ENCODE measurements at regions not wholly inside any gene's neighbourhood (a gene's known extent, or its start where the extent isn't known, plus 50 kb on each side); places are given as distances from the start of the nearest gene placed in this dataset.

GRCh38 chr19:20858218-20858617 is 64.8 kb upstream of the ZNF85 start:
- DNase-seq: peak; percentile 18 to 20
- H3K36me3 ChIP-seq: no peaks in the 10 kb centered on the region
- 36 to 47% methylated on average over 3 of the region's 3 CpGs for WGBS, 2 donors
- H3K9me3 ChIP-seq: no peaks in the 10 kb centered on the region
- H3K27ac ChIP-seq: no peak overlapping the region
- intact Hi-C loops (cut with DNase I): no loop called here
- peaks cover 0 to 5% of the 10 kb centered on the region in 2 donors for H3K4me1 ChIP-seq
- no peaks in the 10 kb centered on the region for H3K27me3 ChIP-seq
- TF ChIP-seq, protein P1, sequence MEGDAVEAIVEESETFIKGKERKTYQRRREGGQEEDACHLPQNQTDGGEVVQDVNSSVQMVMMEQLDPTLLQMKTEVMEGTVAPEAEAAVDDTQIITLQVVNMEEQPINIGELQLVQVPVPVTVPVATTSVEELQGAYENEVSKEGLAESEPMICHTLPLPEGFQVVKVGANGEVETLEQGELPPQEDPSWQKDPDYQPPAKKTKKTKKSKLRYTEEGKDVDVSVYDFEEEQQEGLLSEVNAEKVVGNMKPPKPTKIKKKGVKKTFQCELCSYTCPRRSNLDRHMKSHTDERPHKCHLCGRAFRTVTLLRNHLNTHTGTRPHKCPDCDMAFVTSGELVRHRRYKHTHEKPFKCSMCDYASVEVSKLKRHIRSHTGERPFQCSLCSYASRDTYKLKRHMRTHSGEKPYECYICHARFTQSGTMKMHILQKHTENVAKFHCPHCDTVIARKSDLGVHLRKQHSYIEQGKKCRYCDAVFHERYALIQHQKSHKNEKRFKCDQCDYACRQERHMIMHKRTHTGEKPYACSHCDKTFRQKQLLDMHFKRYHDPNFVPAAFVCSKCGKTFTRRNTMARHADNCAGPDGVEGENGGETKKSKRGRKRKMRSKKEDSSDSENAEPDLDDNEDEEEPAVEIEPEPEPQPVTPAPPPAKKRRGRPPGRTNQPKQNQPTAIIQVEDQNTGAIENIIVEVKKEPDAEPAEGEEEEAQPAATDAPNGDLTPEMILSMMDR (IDR thresholded peaks at IDR 0.05): no peak
- TF ChIP-seq POLR2A (IDR thresholded peaks at IDR 0.05): no peak
- H3K4me3 ChIP-seq (replicated peaks in 1 of 3): no peak overlapping the region

GRCh38 chr19:20858861-20859260 is 64.2 kb upstream of the ZNF85 start:
- Histone ChIP-seq H3K27ac (no peak overlapping the region), H3K36me3 (no peaks in the 10 kb centered on the region), H3K9me3 (no peaks in the 10 kb centered on the region), H3K4me1 (peaks cover 0 to 5% of the 10 kb centered on the region in 2 donors), H3K27me3 (no peaks in the 10 kb centered on the region), H3K4me3 (replicated peaks in 1 of 3) (no peak overlapping the region)
- TF ChIP-seq POLR2A (IDR thresholded peaks at IDR 0.05): no peak
- TF ChIP-seq, protein P1 (IDR thresholded peaks at IDR 0.05): no peak
- 75 to 78% methylated on average over 3 of the region's 4 CpGs for WGBS, 2 donors
- DNase-seq: peak in 1 of 2 donors; percentile 5
- intact Hi-C loops (cut with DNase I): no loop called here

- no peak for DNase-seq
- Histone ChIP-seq H3K27me3 (no peaks in the 10 kb centered on the region), H3K4me1 (peaks cover 0 to 5% of the 10 kb centered on the region in 2 donors), H3K9me3 (no peaks in the 10 kb centered on the region), H3K36me3 (no peaks in the 10 kb centered on the region), H3K4me3 (replicated peaks in 1 of 3) (no peak overlapping the region), H3K27ac (no peak overlapping the region)
- TF ChIP-seq, protein P1 (IDR thresholded peaks at IDR 0.05): no peak
- no peak for TF ChIP-seq POLR2A (IDR thresholded peaks at IDR 0.05)
- intact Hi-C loops (cut with DNase I): no loop called here
- WGBS, 2 donors: 93 to 96% methylated on average over 7 of the region's 7 CpGs
Observed at GRCh38 chr19:20860339-20860738, 62.7 kb upstream of the ZNF85 start.

- H3K9me3 ChIP-seq: no peaks in the 10 kb centered on the region
- H3K36me3 ChIP-seq: no peaks in the 10 kb centered on the region
- intact Hi-C loops (cut with DNase I): no loop called here
- no peak overlapping the region for H3K4me3 ChIP-seq (replicated peaks in 1 of 3)
- no peak for DNase-seq
- peaks cover 0 to 5% of the 10 kb centered on the region in 2 donors for H3K4me1 ChIP-seq
- 89 to 91% methylated on average over 4 to 6 of the region's 6 CpGs for WGBS, 2 donors
- TF ChIP-seq, protein P1 (IDR thresholded peaks at IDR 0.05): no peak
- no peak for TF ChIP-seq POLR2A (IDR thresholded peaks at IDR 0.05)
- H3K27ac ChIP-seq: no peak overlapping the region
- no peaks in the 10 kb centered on the region for H3K27me3 ChIP-seq
Observed at GRCh38 chr19:20863176-20863575, 59.9 kb upstream of the ZNF85 start.

All from thyroid gland (tissue), 4 donors.